ENCODE measurements at regions not wholly inside any gene's neighbourhood (a gene's known extent, or its start where the extent isn't known, plus 50 kb on each side); places are given as distances from the start of the nearest gene placed in this dataset.

- TF ChIP-seq, protein P1, sequence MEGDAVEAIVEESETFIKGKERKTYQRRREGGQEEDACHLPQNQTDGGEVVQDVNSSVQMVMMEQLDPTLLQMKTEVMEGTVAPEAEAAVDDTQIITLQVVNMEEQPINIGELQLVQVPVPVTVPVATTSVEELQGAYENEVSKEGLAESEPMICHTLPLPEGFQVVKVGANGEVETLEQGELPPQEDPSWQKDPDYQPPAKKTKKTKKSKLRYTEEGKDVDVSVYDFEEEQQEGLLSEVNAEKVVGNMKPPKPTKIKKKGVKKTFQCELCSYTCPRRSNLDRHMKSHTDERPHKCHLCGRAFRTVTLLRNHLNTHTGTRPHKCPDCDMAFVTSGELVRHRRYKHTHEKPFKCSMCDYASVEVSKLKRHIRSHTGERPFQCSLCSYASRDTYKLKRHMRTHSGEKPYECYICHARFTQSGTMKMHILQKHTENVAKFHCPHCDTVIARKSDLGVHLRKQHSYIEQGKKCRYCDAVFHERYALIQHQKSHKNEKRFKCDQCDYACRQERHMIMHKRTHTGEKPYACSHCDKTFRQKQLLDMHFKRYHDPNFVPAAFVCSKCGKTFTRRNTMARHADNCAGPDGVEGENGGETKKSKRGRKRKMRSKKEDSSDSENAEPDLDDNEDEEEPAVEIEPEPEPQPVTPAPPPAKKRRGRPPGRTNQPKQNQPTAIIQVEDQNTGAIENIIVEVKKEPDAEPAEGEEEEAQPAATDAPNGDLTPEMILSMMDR (IDR thresholded peaks at IDR 0.05): no peak
- TF ChIP-seq POLR2A (IDR thresholded peaks at IDR 0.05): no peak
Measured at GRCh38 chr5:53180538-53180937, 71.0 kb upstream of the MOCS2 start.

All from prostate gland (tissue), 2 donors.